Loucy (cell line): ENCODE measurements at regions not wholly inside any gene's neighbourhood (a gene's known extent, or its start where the extent isn't known, plus 50 kb on each side); places are given as distances from the start of the nearest gene placed in this dataset.

Source experiments
- H2AFZ ChIP-seq: fragments of 200-600 bp; sonication (generic); 2 replicates; pipeline ENCODE4 v1.6.0; 2016; ENCODE audit warnings: antibody characterized with exemption, mild to moderate bottlenecking, low read length, moderate library complexity
- H3F3A ChIP-seq: fragments of 200-600 bp; 2 replicates; pipeline ENCODE4 v1.6.0; 2016; ENCODE audit warnings: antibody characterized with exemption, low read depth, mild to moderate bottlenecking
- H3K27me3 ChIP-seq: fragments of 200-600 bp; sonication (generic); 2 replicates; pipeline ENCODE4 v1.6.1; 2014; ENCODE audit warnings: low read length, mild to moderate bottlenecking; ENCODE audit not compliant: insufficient read depth, poor library complexity, severe bottlenecking
- H3K36me3 ChIP-seq: fragments of 200-600 bp; sonication (generic); 2 replicates; pipeline ENCODE4 v1.6.1; 2016; ENCODE audit warnings: low read length; ENCODE audit not compliant: insufficient read depth
- H3K4me1 ChIP-seq: fragments of 200-600 bp; sonication (generic); 2 replicates; pipeline ENCODE4 v1.5.1; 2014; ENCODE audit warnings: low read length, mild to moderate bottlenecking; ENCODE audit not compliant: insufficient read depth, poor library complexity, severe bottlenecking
- H3K4me2 ChIP-seq: fragments of 200-600 bp; sonication (generic); 2 replicates; pipeline ENCODE4 v1.6.0; 2014; ENCODE audit warnings: antibody characterized with exemption, low read length, low read depth, mild to moderate bottlenecking; ENCODE audit not compliant: poor library complexity, severe bottlenecking
- H3K4me3 ChIP-seq: fragments of 200-600 bp; sonication (generic); 2 replicates; pipeline ENCODE4 v1.5.1; 2014; ENCODE audit warnings: low read length, mild to moderate bottlenecking, mixed read lengths; ENCODE audit not compliant: poor library complexity, severe bottlenecking
- H3K79me2 ChIP-seq: fragments of 200-600 bp; sonication (generic); 2 replicates; pipeline ENCODE4 v1.6.1; 2014; ENCODE audit warnings: low read length; ENCODE audit not compliant: insufficient read depth
- H3K9ac ChIP-seq: fragments of 200-600 bp; sonication (generic); 2 replicates; pipeline ENCODE4 v1.6.0; 2014; ENCODE audit warnings: mild to moderate bottlenecking, low read depth, low read length, moderate library complexity; ENCODE audit not compliant: poor library complexity, severe bottlenecking
- H3K9me2 ChIP-seq: fragments of 200-600 bp; sonication (generic); replicated peaks from 2 replicates; pipeline ENCODE4 v1.6.1; 2016; ENCODE audit warnings: low read depth, low read length, mixed read lengths
- H3K9me3 ChIP-seq: fragments of 200-600 bp; sonication (generic); 2 replicates; pipeline ENCODE4 v1.6.1; 2014; ENCODE audit warnings: mild to moderate bottlenecking, antibody characterized with exemption, low read length, low read depth; ENCODE audit not compliant: insufficient read depth
- H4K20me1 ChIP-seq: fragments of 200-600 bp; sonication (generic); 2 replicates; pipeline ENCODE4 v1.6.0; 2014; ENCODE audit warnings: antibody characterized with exemption, low read length, mild to moderate bottlenecking; ENCODE audit not compliant: insufficient read depth, poor library complexity, severe bottlenecking
- CTCF ChIP-seq: fragments of 200-600 bp; sonication (generic); conservative IDR thresholded peaks from 2 replicates; pipeline ENCODE4 v1.5.1; 2014; ENCODE audit warnings: mild to moderate bottlenecking, antibody characterized with exemption, low read length
- EZH2phosphoT487 ChIP-seq: fragments of 200-600 bp; IDR thresholded peaks from 2 replicates; pipeline ENCODE4 v1.6.1; 2018; ENCODE audit warnings: antibody characterized with exemption, mild to moderate bottlenecking, moderate library complexity, borderline replicate concordance

- Histone ChIP-seq H3K4me1 (no peaks in the 10 kb centered on the region), H3K9ac (no peak overlapping the region), H3K9me2 (no peaks in the 10 kb centered on the region), H3F3A (no peaks in the 10 kb centered on the region), H4K20me1 (no peaks in the 10 kb centered on the region), H2AFZ (no peak overlapping the region), H3K9me3 (peaks cover 7% of the 10 kb centered on the region; the same call in 1 of the 2 replicates), H3K4me2 (no peak overlapping the region), H3K79me2 (no peaks in the 10 kb centered on the region), H3K27me3 (no peaks in the 10 kb centered on the region), H3K4me3 (no peak overlapping the region), H3K36me3 (no peaks in the 10 kb centered on the region)
- TF ChIP-seq EZH2phosphoT487 (no peak), CTCF (no peak)
Observed at GRCh38 chr1:5444396-5444795, 547.8 kb downstream of the NPHP4 start.

- H4K20me1 ChIP-seq: no peaks in the 10 kb centered on the region
- H3K4me2 ChIP-seq: no peak overlapping the region
- H3K4me3 ChIP-seq: no peak overlapping the region
- TF ChIP-seq CTCF (no peak), EZH2phosphoT487 (no peak)
- no peaks in the 10 kb centered on the region for H3K36me3 ChIP-seq
- H2AFZ ChIP-seq: no peak overlapping the region
- H3F3A ChIP-seq: no peaks in the 10 kb centered on the region
- H3K9ac ChIP-seq: no peak overlapping the region
- no peaks in the 10 kb centered on the region for H3K4me1 ChIP-seq
- no peaks in the 10 kb centered on the region for H3K9me2 ChIP-seq
- H3K9me3 ChIP-seq: peaks cover 2% of the 10 kb centered on the region; the same call in 1 of the 2 replicates
- no peaks in the 10 kb centered on the region for H3K27me3 ChIP-seq
- H3K79me2 ChIP-seq: no peaks in the 10 kb centered on the region
Observed at GRCh38 chr1:5436808-5437207, 555.4 kb downstream of the NPHP4 start.

GRCh38 chr1:5435414-5435813 lies 556.8 kb downstream of the NPHP4 start:
- Histone ChIP-seq H3K4me2 (no peak overlapping the region), H3K9me2 (no peaks in the 10 kb centered on the region), H3F3A (no peaks in the 10 kb centered on the region), H4K20me1 (no peaks in the 10 kb centered on the region), H3K4me3 (no peak overlapping the region), H3K79me2 (no peaks in the 10 kb centered on the region), H2AFZ (no peak overlapping the region), H3K9me3 (no peaks in the 10 kb centered on the region; the same call in 1 of the 2 replicates), H3K9ac (no peak overlapping the region), H3K36me3 (no peaks in the 10 kb centered on the region), H3K27me3 (no peaks in the 10 kb centered on the region), H3K4me1 (no peaks in the 10 kb centered on the region)
- no peak for TF ChIP-seq CTCF
- TF ChIP-seq EZH2phosphoT487: no peak
